ENCODE measurements at regions not wholly inside any gene's neighbourhood (a gene's known extent, or its start where the extent isn't known, plus 50 kb on each side); places are given as distances from the start of the nearest gene placed in this dataset.

GRCh38 chr2:20897047-20897446, 74.1 kb upstream of the LDAH start:
- TF ChIP-seq, protein P1, sequence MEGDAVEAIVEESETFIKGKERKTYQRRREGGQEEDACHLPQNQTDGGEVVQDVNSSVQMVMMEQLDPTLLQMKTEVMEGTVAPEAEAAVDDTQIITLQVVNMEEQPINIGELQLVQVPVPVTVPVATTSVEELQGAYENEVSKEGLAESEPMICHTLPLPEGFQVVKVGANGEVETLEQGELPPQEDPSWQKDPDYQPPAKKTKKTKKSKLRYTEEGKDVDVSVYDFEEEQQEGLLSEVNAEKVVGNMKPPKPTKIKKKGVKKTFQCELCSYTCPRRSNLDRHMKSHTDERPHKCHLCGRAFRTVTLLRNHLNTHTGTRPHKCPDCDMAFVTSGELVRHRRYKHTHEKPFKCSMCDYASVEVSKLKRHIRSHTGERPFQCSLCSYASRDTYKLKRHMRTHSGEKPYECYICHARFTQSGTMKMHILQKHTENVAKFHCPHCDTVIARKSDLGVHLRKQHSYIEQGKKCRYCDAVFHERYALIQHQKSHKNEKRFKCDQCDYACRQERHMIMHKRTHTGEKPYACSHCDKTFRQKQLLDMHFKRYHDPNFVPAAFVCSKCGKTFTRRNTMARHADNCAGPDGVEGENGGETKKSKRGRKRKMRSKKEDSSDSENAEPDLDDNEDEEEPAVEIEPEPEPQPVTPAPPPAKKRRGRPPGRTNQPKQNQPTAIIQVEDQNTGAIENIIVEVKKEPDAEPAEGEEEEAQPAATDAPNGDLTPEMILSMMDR (optimal IDR thresholded peaks at IDR 0.05 in 1 of 3, IDR thresholded peaks at IDR 0.05 in 1 of 3, conservative IDR thresholded peaks at IDR 0.05 in 1 of 3; ENCODE audit: extremely low read depth in 1 of 3, insufficient read depth in 2 of 3, low read length in 3 of 3), result no peak
- no peak for TF ChIP-seq EZH2 (IDR thresholded peaks at IDR 0.05; ENCODE audit: low read length)
